Body of pancreas (tissue), 4 donors: ENCODE measurements at regions not wholly inside any gene's neighbourhood (a gene's known extent, or its start where the extent isn't known, plus 50 kb on each side); places are given as distances from the start of the nearest gene placed in this dataset.

Experiments
- CTCF ChIP-seq, 7 experiments: fragments of 450-650 bp in 4 of 7; fragments of 200-600 bp in 3 of 7; sonication (generic) in 3 of 7; IDR thresholded peaks; one replicate each; pipeline ENCODE4 v1.5.1; 2016 to 2019; ENCODE audit warnings: antibody characterized with exemption in 7 of 7
- POLR2A ChIP-seq, 3 donors: fragments of 450-650 bp; IDR thresholded peaks; one replicate each; pipeline ENCODE4 v1.6.1; 2016; ENCODE audit warnings: antibody characterized with exemption in 3 of 3, mild to moderate bottlenecking in 2 of 3

GRCh38 chr22:33112580-33112979, 54.4 kb upstream of the SYN3 start:
- no peak for TF ChIP-seq CTCF (IDR thresholded peaks at IDR 0.05)
- TF ChIP-seq POLR2A (IDR thresholded peaks at IDR 0.05) = no peak
